ENCODE measurements at regions not wholly inside any gene's neighbourhood (a gene's known extent, or its start where the extent isn't known, plus 50 kb on each side); places are given as distances from the start of the nearest gene placed in this dataset.

- Histone ChIP-seq H3K4me3 (ENCODE audit: low read length in 2 of 2) (no peak overlapping the region), H3K4me1 (ENCODE audit: control insufficient read depth, insufficient read depth, low read length) (peaks cover 4% of the 10 kb centered on the region), H3K27me3 (ENCODE audit: control insufficient read depth in 1 of 2, insufficient read depth in 2 of 2, low read length in 2 of 2) (no peaks in the 10 kb centered on the region), H3K36me3 (ENCODE audit: control insufficient read depth in 2 of 2, insufficient read depth in 2 of 2, low read length in 2 of 2) (no peaks in the 10 kb centered on the region), H3K9me3 (ENCODE audit: control insufficient read depth in 2 of 2, low read length in 2 of 2) (no peaks in the 10 kb centered on the region), H3K9ac (ENCODE audit: low read length in 2 of 2) (no peak overlapping the region), H3K27ac (ENCODE audit: low read length) (no peak overlapping the region)
Measured at GRCh38 chr7:87007038-87007437, 52.4 kb downstream of the ELAPOR2 start.

GRCh38 chr7:87004956-87005355 is 54.5 kb downstream of the ELAPOR2 start:
- Histone ChIP-seq H3K4me1 (ENCODE audit: control insufficient read depth, insufficient read depth, low read length) (peaks cover 16% of the 10 kb centered on the region), H3K27me3 (ENCODE audit: control insufficient read depth in 1 of 2, insufficient read depth in 2 of 2, low read length in 2 of 2) (no peaks in the 10 kb centered on the region), H3K27ac (ENCODE audit: low read length) (no peak overlapping the region), H3K4me3 (ENCODE audit: low read length in 2 of 2) (no peak overlapping the region), H3K9me3 (ENCODE audit: control insufficient read depth in 2 of 2, low read length in 2 of 2) (no peaks in the 10 kb centered on the region), H3K9ac (ENCODE audit: low read length in 2 of 2) (no peak overlapping the region), H3K36me3 (ENCODE audit: control insufficient read depth in 2 of 2, insufficient read depth in 2 of 2, low read length in 2 of 2) (no peaks in the 10 kb centered on the region)

- no peaks in the 10 kb centered on the region for H3K9me3 ChIP-seq (ENCODE audit: control insufficient read depth in 2 of 2, low read length in 2 of 2)
- H3K27ac ChIP-seq (ENCODE audit: low read length), result no peak overlapping the region
- peaks cover 17% of the 10 kb centered on the region for H3K4me1 ChIP-seq (ENCODE audit: control insufficient read depth, insufficient read depth, low read length)
- no peaks in the 10 kb centered on the region for H3K36me3 ChIP-seq (ENCODE audit: control insufficient read depth in 2 of 2, insufficient read depth in 2 of 2, low read length in 2 of 2)
- no peaks in the 10 kb centered on the region for H3K27me3 ChIP-seq (ENCODE audit: control insufficient read depth in 1 of 2, insufficient read depth in 2 of 2, low read length in 2 of 2)
- H3K4me3 ChIP-seq (ENCODE audit: low read length in 2 of 2), result peak overlapping the region in 1 of 2 donors; percentile 8
- H3K9ac ChIP-seq (ENCODE audit: low read length in 2 of 2), result no peak overlapping the region
Measured at GRCh38 chr7:87003872-87004798, 55.3 kb downstream of the ELAPOR2 start.

- Histone ChIP-seq H3K36me3 (ENCODE audit: control insufficient read depth in 2 of 2, insufficient read depth in 2 of 2, low read length in 2 of 2) (no peaks in the 10 kb centered on the region), H3K4me3 (ENCODE audit: low read length in 2 of 2) (no peak overlapping the region), H3K4me1 (ENCODE audit: control insufficient read depth, insufficient read depth, low read length) (peaks cover 17% of the 10 kb centered on the region), H3K27me3 (ENCODE audit: control insufficient read depth in 1 of 2, insufficient read depth in 2 of 2, low read length in 2 of 2) (no peaks in the 10 kb centered on the region), H3K27ac (ENCODE audit: low read length) (peak overlapping the region; percentile 26), H3K9ac (ENCODE audit: low read length in 2 of 2) (no peak overlapping the region), H3K9me3 (ENCODE audit: control insufficient read depth in 2 of 2, low read length in 2 of 2) (no peaks in the 10 kb centered on the region)
Measured at GRCh38 chr7:87001214-87001613, 58.2 kb downstream of the ELAPOR2 start.

- Histone ChIP-seq H3K27ac (ENCODE audit: low read length) (peak overlapping the region; percentile 26), H3K9ac (ENCODE audit: low read length in 2 of 2) (no peak overlapping the region), H3K4me3 (ENCODE audit: low read length in 2 of 2) (peak overlapping the region in 1 of 2 donors; percentile 15), H3K4me1 (ENCODE audit: control insufficient read depth, insufficient read depth, low read length) (peaks cover 17% of the 10 kb centered on the region), H3K27me3 (ENCODE audit: control insufficient read depth in 1 of 2, insufficient read depth in 2 of 2, low read length in 2 of 2) (no peaks in the 10 kb centered on the region), H3K36me3 (ENCODE audit: control insufficient read depth in 2 of 2, insufficient read depth in 2 of 2, low read length in 2 of 2) (no peaks in the 10 kb centered on the region), H3K9me3 (ENCODE audit: control insufficient read depth in 2 of 2, low read length in 2 of 2) (no peaks in the 10 kb centered on the region)
Measured at GRCh38 chr7:87000344-87000743, 59.1 kb downstream of the ELAPOR2 start.

- Histone ChIP-seq H3K27me3 (ENCODE audit: control insufficient read depth in 1 of 2, insufficient read depth in 2 of 2, low read length in 2 of 2) (no peaks in the 10 kb centered on the region), H3K27ac (ENCODE audit: low read length) (peak overlapping the region; percentile 11), H3K4me3 (ENCODE audit: low read length in 2 of 2) (no peak overlapping the region), H3K4me1 (ENCODE audit: control insufficient read depth, insufficient read depth, low read length) (peaks cover 17% of the 10 kb centered on the region), H3K36me3 (ENCODE audit: control insufficient read depth in 2 of 2, insufficient read depth in 2 of 2, low read length in 2 of 2) (no peaks in the 10 kb centered on the region), H3K9me3 (ENCODE audit: control insufficient read depth in 2 of 2, low read length in 2 of 2) (no peaks in the 10 kb centered on the region), H3K9ac (ENCODE audit: low read length in 2 of 2) (no peak overlapping the region)
Measured at GRCh38 chr7:86999750-87000149, 59.7 kb downstream of the ELAPOR2 start.

- Histone ChIP-seq H3K27me3 (ENCODE audit: control insufficient read depth in 1 of 2, insufficient read depth in 2 of 2, low read length in 2 of 2) (no peaks in the 10 kb centered on the region), H3K9ac (ENCODE audit: low read length in 2 of 2) (no peak overlapping the region), H3K4me1 (ENCODE audit: control insufficient read depth, insufficient read depth, low read length) (peaks cover 10% of the 10 kb centered on the region), H3K9me3 (ENCODE audit: control insufficient read depth in 2 of 2, low read length in 2 of 2) (no peaks in the 10 kb centered on the region), H3K27ac (ENCODE audit: low read length) (no peak overlapping the region), H3K36me3 (ENCODE audit: control insufficient read depth in 2 of 2, insufficient read depth in 2 of 2, low read length in 2 of 2) (no peaks in the 10 kb centered on the region), H3K4me3 (ENCODE audit: low read length in 2 of 2) (no peak overlapping the region)
Measured at GRCh38 chr7:86995814-86996213, 63.6 kb downstream of the ELAPOR2 start.

- Histone ChIP-seq H3K9ac (ENCODE audit: low read length in 2 of 2) (no peak overlapping the region), H3K4me1 (ENCODE audit: control insufficient read depth, insufficient read depth, low read length) (peaks cover 4% of the 10 kb centered on the region), H3K4me3 (ENCODE audit: low read length in 2 of 2) (no peak overlapping the region), H3K27ac (ENCODE audit: low read length) (no peak overlapping the region), H3K36me3 (ENCODE audit: control insufficient read depth in 2 of 2, insufficient read depth in 2 of 2, low read length in 2 of 2) (no peaks in the 10 kb centered on the region), H3K9me3 (ENCODE audit: control insufficient read depth in 2 of 2, low read length in 2 of 2) (no peaks in the 10 kb centered on the region), H3K27me3 (ENCODE audit: control insufficient read depth in 1 of 2, insufficient read depth in 2 of 2, low read length in 2 of 2) (no peaks in the 10 kb centered on the region)
Measured at GRCh38 chr7:86995052-86995725, 64.3 kb downstream of the ELAPOR2 start.

- no peaks in the 10 kb centered on the region for H3K27me3 ChIP-seq (ENCODE audit: control insufficient read depth in 1 of 2, insufficient read depth in 2 of 2, low read length in 2 of 2)
- no peaks in the 10 kb centered on the region for H3K4me1 ChIP-seq (ENCODE audit: control insufficient read depth, insufficient read depth, low read length)
- no peak overlapping the region for H3K9ac ChIP-seq (ENCODE audit: low read length in 2 of 2)
- H3K27ac ChIP-seq (ENCODE audit: low read length), result no peak overlapping the region
- H3K4me3 ChIP-seq (ENCODE audit: low read length in 2 of 2), result no peak overlapping the region
- no peaks in the 10 kb centered on the region for H3K9me3 ChIP-seq (ENCODE audit: control insufficient read depth in 2 of 2, low read length in 2 of 2)
- no peaks in the 10 kb centered on the region for H3K36me3 ChIP-seq (ENCODE audit: control insufficient read depth in 2 of 2, insufficient read depth in 2 of 2, low read length in 2 of 2)
Measured at GRCh38 chr7:86991771-86992191, 67.7 kb downstream of the ELAPOR2 start.

GRCh38 chr7:86991093-86991769 is 68.2 kb downstream of the ELAPOR2 start:
- H3K36me3 ChIP-seq (ENCODE audit: control insufficient read depth in 2 of 2, insufficient read depth in 2 of 2, low read length in 2 of 2), result no peaks in the 10 kb centered on the region
- H3K27me3 ChIP-seq (ENCODE audit: control insufficient read depth in 1 of 2, insufficient read depth in 2 of 2, low read length in 2 of 2), result no peaks in the 10 kb centered on the region

More at GRCh38 chr7:86991093-86991769, 68.2 kb downstream of the ELAPOR2 start:
- no peak overlapping the region for H3K4me3 ChIP-seq (ENCODE audit: low read length in 2 of 2)
- no peak overlapping the region for H3K27ac ChIP-seq (ENCODE audit: low read length)
- H3K4me1 ChIP-seq (ENCODE audit: control insufficient read depth, insufficient read depth, low read length), result no peaks in the 10 kb centered on the region
- no peak overlapping the region for H3K9ac ChIP-seq (ENCODE audit: low read length in 2 of 2)
- no peaks in the 10 kb centered on the region for H3K9me3 ChIP-seq (ENCODE audit: control insufficient read depth in 2 of 2, low read length in 2 of 2)

All from stomach smooth muscle (tissue), 2 donors.